HepG2 (cell line): ENCODE measurements at regions not wholly inside any gene's neighbourhood (a gene's known extent, or its start where the extent isn't known, plus 50 kb on each side); places are given as distances from the start of the nearest gene placed in this dataset.

Experiments
- ATF1 ChIP-seq: IDR thresholded peaks from 2 replicates; pipeline ENCODE4 v1.6.1; 2016; ENCODE audit warnings: mild to moderate bottlenecking, control low read depth
- CEBPB ChIP-seq: IDR thresholded peaks from 2 replicates; pipeline ENCODE4 v1.6.1; 2011; ENCODE audit warnings: low read depth, low read length, improper control_type of control experiment, borderline replicate concordance
- DRAP1 ChIP-seq: IDR thresholded peaks from 2 replicates; pipeline ENCODE4 v1.6.1; 2016; ENCODE audit warnings: missing genetic modification reagents, missing compliant biosample characterization
- FOXA3 ChIP-seq: IDR thresholded peaks from 2 replicates; pipeline ENCODE4 v1.6.1; 2016; ENCODE audit warnings: missing genetic modification reagents, missing compliant biosample characterization
- FUBP1 ChIP-seq: sonication (generic); formaldehyde crosslinking; IDR thresholded peaks from 2 replicates; pipeline ENCODE4 v1.5.1; 2020; ENCODE audit warnings: missing genetic modification reagents, mild to moderate bottlenecking, borderline replicate concordance
- HNF4A ChIP-seq: sonication (generic); formaldehyde crosslinking; IDR thresholded peaks from 2 replicates; pipeline ENCODE4 v1.4.0; 2020; ENCODE audit warnings: missing genetic modification reagents
- HNRNPUL1 ChIP-seq: fragments of 200-400 bp; formaldehyde crosslinking; IDR thresholded peaks from 2 replicates; pipeline ENCODE4 v1.6.1; 2017; ENCODE audit warnings: low read depth, mild to moderate bottlenecking, low read length, moderate library complexity
- KLF16 ChIP-seq, 2 experiments: sonication (generic) in 1 of 2; formaldehyde crosslinking in 1 of 2; IDR thresholded peaks; 2 replicates each; pipeline versions ENCODE4 v1.6.1 to v1.8.0; 2016 to 2023; ENCODE audit warnings: missing genetic modification reagents in 2 of 2, missing compliant biosample characterization in 1 of 2
- NCOA2 ChIP-seq: sonication (generic); formaldehyde crosslinking; IDR thresholded peaks from 2 replicates; pipeline ENCODE4 v1.8.0; 2022; ENCODE audit warnings: inconsistent platforms
- RARA ChIP-seq: IDR thresholded peaks from 2 replicates; pipeline ENCODE4 v1.6.1; 2016; ENCODE audit warnings: missing genetic modification reagents, missing compliant biosample characterization
- TBX3 ChIP-seq: fragments of 450-650 bp; IDR thresholded peaks from 2 replicates; pipeline ENCODE4 v1.6.1; 2017; ENCODE audit warnings: antibody characterized with exemption, mild to moderate bottlenecking, inconsistent platforms, borderline replicate concordance
- TCF7 ChIP-seq: sonication (generic); IDR thresholded peaks from 2 replicates; pipeline ENCODE4 v1.6.1; 2016; ENCODE audit warnings: antibody characterized with exemption, low read depth
- TEAD2 ChIP-seq: sonication (generic); formaldehyde crosslinking; IDR thresholded peaks from 2 replicates; pipeline ENCODE4 v1.9.0; 2021; ENCODE audit warnings: missing genetic modification reagents
- ZFP41 ChIP-seq: sonication (generic); formaldehyde crosslinking; IDR thresholded peaks from 2 replicates; pipeline ENCODE4 v1.4.0; 2020; ENCODE audit warnings: mild to moderate bottlenecking, missing genetic modification reagents, borderline replicate concordance
- ZFX ChIP-seq: sonication (generic); formaldehyde crosslinking; IDR thresholded peaks from 2 replicates; pipeline ENCODE4 v1.4.0; 2020; ENCODE audit warnings: mild to moderate bottlenecking, low read depth, missing genetic modification reagents, moderate library complexity
- ZFY ChIP-seq: sonication (generic); formaldehyde crosslinking; IDR thresholded peaks from 2 replicates; pipeline ENCODE4 v1.4.0; 2020; ENCODE audit warnings: missing genetic modification reagents
- ZNF12 ChIP-seq: sonication (generic); formaldehyde crosslinking; IDR thresholded peaks from 2 replicates; pipeline ENCODE4 v1.5.0; 2020; ENCODE audit warnings: missing genetic modification reagents
- ZNF234 ChIP-seq: sonication (generic); formaldehyde crosslinking; conservative IDR thresholded peaks from 2 replicates; pipeline ENCODE4 v1.5.1; 2020; ENCODE audit warnings: mild to moderate bottlenecking, missing genetic modification reagents
- ZNF276 ChIP-seq: sonication (generic); formaldehyde crosslinking; IDR thresholded peaks from 2 replicates; pipeline ENCODE4 v1.4.0; 2020; ENCODE audit warnings: mild to moderate bottlenecking, low read depth, missing genetic modification reagents
- ZNF292 ChIP-seq: sonication (generic); formaldehyde crosslinking; IDR thresholded peaks from 2 replicates; pipeline ENCODE4 v1.8.1; 2022; ENCODE audit warnings: mild to moderate bottlenecking, low read depth, missing genetic modification reagents, borderline replicate concordance
- ZNF674 ChIP-seq: sonication (generic); formaldehyde crosslinking; IDR thresholded peaks from 2 replicates; pipeline ENCODE4 v1.5.0; 2020; ENCODE audit warnings: low read depth, mild to moderate bottlenecking, missing genetic modification reagents
- ZNF784 ChIP-seq: sonication (generic); formaldehyde crosslinking; IDR thresholded peaks from 2 replicates; pipeline ENCODE4 v1.5.1; 2020; ENCODE audit warnings: missing genetic modification reagents, mild to moderate bottlenecking, borderline replicate concordance
- ZNF879 ChIP-seq: sonication (generic); formaldehyde crosslinking; IDR thresholded peaks from 2 replicates; pipeline ENCODE4 v1.8.1; 2023; ENCODE audit warnings: missing genetic modification reagents
- ZSCAN21 ChIP-seq: sonication (generic); formaldehyde crosslinking; IDR thresholded peaks from 2 replicates; pipeline ENCODE4 v1.8.0; 2022; ENCODE audit warnings: mild to moderate bottlenecking, missing genetic modification reagents, moderate library complexity, borderline replicate concordance
- ZSCAN31 ChIP-seq: sonication (generic); formaldehyde crosslinking; IDR thresholded peaks from 2 replicates; pipeline ENCODE4 v1.5.0; 2020; ENCODE audit warnings: low read depth, mild to moderate bottlenecking, missing genetic modification reagents
- TF ChIP-seq, protein P1 (sequence below): sonication (generic); formaldehyde crosslinking; IDR thresholded peaks from 2 replicates; pipeline ENCODE4 v1.8.0; 2022; ENCODE audit warnings: missing genetic modification reagents, mild to moderate bottlenecking, borderline replicate concordance

DNA sequence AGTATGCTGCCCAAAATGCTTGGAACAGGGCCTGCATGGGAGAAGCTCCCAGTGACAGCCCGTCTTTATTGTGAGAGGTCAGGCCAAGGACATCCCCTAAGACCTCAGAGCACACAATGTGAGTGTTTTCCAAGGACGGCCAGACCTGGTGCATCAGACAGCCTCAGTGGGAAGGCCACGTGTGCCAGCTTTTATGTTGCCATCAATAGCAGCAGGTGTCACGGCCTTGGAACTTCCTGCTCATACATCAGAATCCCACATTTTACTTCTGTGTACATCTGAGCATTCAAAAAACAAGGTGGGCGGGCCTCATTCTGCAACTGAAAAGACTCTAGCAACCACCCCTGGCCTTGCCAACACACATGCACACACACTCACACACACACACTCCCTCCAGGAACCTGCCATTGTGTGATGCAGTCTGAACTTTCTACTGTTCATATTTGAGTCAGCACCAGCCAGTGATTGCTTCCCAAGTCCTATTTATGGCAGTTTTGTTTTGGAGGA, 753.1 kb upstream of the TBX3 start (continued):
- TF ChIP-seq ZSCAN31 (CRISPR knock-in tag), result no peak
- TF ChIP-seq FUBP1, result 0 out of 2 replicates have a peak, but pooled peaks have one; percentile 62
- peak; percentile 33; the same call in 1 of the 2 replicates for TF ChIP-seq ZNF276
- TF ChIP-seq TCF7, result peak; percentile 79
- 0 out of 2 replicates have a peak, but pooled peaks have one; percentile 33 for TF ChIP-seq ATF1
- TF ChIP-seq ZFP41 (CRISPR knock-in tag), result no peak
- peak in 1 of 2 experiments; percentile 42; a peak in 1 of 4 replicates for TF ChIP-seq KLF16 (CRISPR knock-in tag; IDR thresholded peaks at IDR 0.05)
- TF ChIP-seq HNRNPUL1, result no peak
- peak; percentile 84 for TF ChIP-seq FOXA3 (CRISPR knock-in tag)
- TF ChIP-seq ZNF292 (CRISPR knock-in tag), result peak; percentile 70; the same call in 1 of the 2 replicates
- no peak for TF ChIP-seq ZSCAN21
- TF ChIP-seq ZNF674, result no peak
- no peak for TF ChIP-seq ZNF234
- peak; percentile 43; the same call in 1 of the 2 replicates for TF ChIP-seq ZFY
- peak; percentile 94 for TF ChIP-seq RARA (CRISPR knock-in tag)
- TF ChIP-seq TBX3, result peak; percentile 34; the same call in 1 of the 2 replicates
- TF ChIP-seq ZNF879, result no peak
- peak; percentile 65; the same call in 1 of the 2 replicates for TF ChIP-seq ZFX (CRISPR knock-in tag)
- peak; percentile 39; the same call in 1 of the 2 replicates for TF ChIP-seq ZNF784 (CRISPR knock-in tag)
- peak; percentile 78 for TF ChIP-seq ZNF12 (CRISPR knock-in tag)
- peak; percentile 58; the same call in 1 of the 2 replicates for TF ChIP-seq DRAP1 (CRISPR knock-in tag)
- TF ChIP-seq HNF4A (CRISPR knock-in tag), result peak; percentile 55
- TF ChIP-seq NCOA2, result peak; percentile 92
- no peak for TF ChIP-seq TEAD2 (CRISPR knock-in tag)
- no peak for TF ChIP-seq CEBPB
- TF ChIP-seq, protein P1, sequence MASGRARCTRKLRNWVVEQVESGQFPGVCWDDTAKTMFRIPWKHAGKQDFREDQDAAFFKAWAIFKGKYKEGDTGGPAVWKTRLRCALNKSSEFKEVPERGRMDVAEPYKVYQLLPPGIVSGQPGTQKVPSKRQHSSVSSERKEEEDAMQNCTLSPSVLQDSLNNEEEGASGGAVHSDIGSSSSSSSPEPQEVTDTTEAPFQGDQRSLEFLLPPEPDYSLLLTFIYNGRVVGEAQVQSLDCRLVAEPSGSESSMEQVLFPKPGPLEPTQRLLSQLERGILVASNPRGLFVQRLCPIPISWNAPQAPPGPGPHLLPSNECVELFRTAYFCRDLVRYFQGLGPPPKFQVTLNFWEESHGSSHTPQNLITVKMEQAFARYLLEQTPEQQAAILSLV (CRISPR knock-in tag), result no peak
